A673 (cell line): ENCODE measurements at regions not wholly inside any gene's neighbourhood (a gene's known extent, or its start where the extent isn't known, plus 50 kb on each side); places are given as distances from the start of the nearest gene placed in this dataset.

Experiments
- BruUV-seq: library from RNA; stranded (reverse); fragments of 400-500 nt; replicated peaks from 2 replicates; lab custom pipeline; 2021; lab: Mats Ljungman, UMichigan
- CTCF ChIA-PET: fragments of 300-600 bp; sonication (Branson Sonifier 250); formaldehyde crosslinking; loops from one replicate; lab custom pipeline; 2022; ENCODE audit warnings: antibody characterized with exemption; lab: Charles Lee
- POLR2A ChIA-PET: fragments of 300-600 bp; sonication (Branson Sonifier 250); formaldehyde crosslinking; loops from one replicate; lab custom pipeline; 2022; ENCODE audit warnings: antibody characterized with exemption; ENCODE audit not compliant: low non-redundant PET; lab: Charles Lee
- DNase-seq: peaks from one replicate; pipeline ENCODE4 v3.0.0-alpha.2; 2015; ENCODE audit warnings: low spot score
- H3K27ac ChIP-seq: fragments of 200-600 bp; sonication (generic); 2 replicates; pipeline ENCODE4 v1.5.1; 2016; ENCODE audit warnings: mixed run types, low read depth, mild to moderate bottlenecking, mixed read lengths, antibody characterized with exemption, low read length; ENCODE audit not compliant: poor library complexity, severe bottlenecking
- H3K27me3 ChIP-seq: fragments of 200-600 bp; sonication (generic); replicated peaks from 2 replicates; pipeline ENCODE4 v1.6.1; 2017; ENCODE audit warnings: mixed run types, low read depth, mild to moderate bottlenecking, mixed read lengths, antibody characterized with exemption, low read length; ENCODE audit not compliant: insufficient read depth, poor library complexity
- H3K36me3 ChIP-seq: fragments of 200-600 bp; sonication (generic); 2 replicates; pipeline ENCODE4 v1.6.1; 2016; ENCODE audit warnings: mixed run types, mild to moderate bottlenecking, mixed read lengths, antibody characterized with exemption, low read length; ENCODE audit not compliant: insufficient read depth, poor library complexity, severe bottlenecking
- H3K4me1 ChIP-seq: fragments of 200-600 bp; sonication (generic); 2 replicates; pipeline ENCODE4 v1.6.1; 2017; ENCODE audit warnings: mixed run types, mild to moderate bottlenecking, mixed read lengths, antibody characterized with exemption, low read length; ENCODE audit not compliant: insufficient read depth, poor library complexity, severe bottlenecking
- H3K4me3 ChIP-seq: fragments of 200-600 bp; sonication (generic); 2 replicates; pipeline ENCODE4 v1.5.1; 2016; ENCODE audit warnings: low read depth, mixed run types, mild to moderate bottlenecking, mixed read lengths, low read length; ENCODE audit not compliant: poor library complexity, severe bottlenecking
- H3K9me3 ChIP-seq: fragments of 200-600 bp; sonication (generic); 2 replicates; pipeline ENCODE4 v1.6.1; 2016; ENCODE audit warnings: mixed run types, low read depth, mild to moderate bottlenecking, mixed read lengths, antibody characterized with exemption, low read length; ENCODE audit not compliant: poor library complexity, severe bottlenecking
- EZH2 ChIP-seq: fragments of 200-600 bp; sonication (generic); IDR thresholded peaks from 2 replicates; pipeline ENCODE4 v1.6.1; 2017; ENCODE audit warnings: borderline replicate concordance, low read depth, mild to moderate bottlenecking, mixed read lengths, antibody characterized with exemption, low read length; ENCODE audit not compliant: poor library complexity, severe bottlenecking
- intact Hi-C: fragments of 100-400 bp; cut with micrococcal nuclease; formaldehyde crosslinking; loops from one replicate; pipeline ENCODE4 v1.10.0; 2022; ENCODE audit not compliant: unreplicated experiment
- TF ChIP-seq, protein P1 (sequence below): fragments of 300-800, 200-600 bp; sonication (generic); conservative IDR thresholded peaks from 2 replicates; pipeline ENCODE4 v1.5.1; 2017; ENCODE audit warnings: low read depth, mild to moderate bottlenecking, antibody characterized with exemption, low read length, moderate library complexity, mixed read lengths

DNA sequence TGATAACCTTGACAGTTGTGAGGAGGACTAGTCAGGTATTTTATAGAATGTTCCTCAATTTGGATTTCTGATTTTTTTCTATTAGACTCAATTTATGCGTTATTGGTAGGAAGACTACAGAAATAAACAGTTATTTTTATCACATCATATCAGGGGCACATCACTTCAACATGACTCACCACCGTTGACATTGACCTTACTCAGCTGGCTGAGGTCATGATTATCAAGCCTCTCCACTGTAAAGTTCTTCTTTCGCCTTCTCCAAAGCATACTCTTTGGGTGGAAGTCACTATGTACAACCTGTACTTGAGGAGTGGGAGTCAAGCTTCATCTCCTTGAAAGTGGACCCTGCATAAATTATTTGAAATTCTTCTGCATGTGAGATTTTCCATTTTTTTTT, 194.3 kb upstream of the IGFBP3 start:
- Histone ChIP-seq H3K4me1 (no peaks in the 10 kb centered on the region), H3K27me3 (peaks cover 8% of the 10 kb centered on the region), H3K9me3 (no peaks in the 10 kb centered on the region), H3K27ac (no peak overlapping the region), H3K4me3 (no peak overlapping the region), H3K36me3 (no peaks in the 10 kb centered on the region)
- BruUV-seq: no TSS peak
- TF ChIP-seq, protein P1, sequence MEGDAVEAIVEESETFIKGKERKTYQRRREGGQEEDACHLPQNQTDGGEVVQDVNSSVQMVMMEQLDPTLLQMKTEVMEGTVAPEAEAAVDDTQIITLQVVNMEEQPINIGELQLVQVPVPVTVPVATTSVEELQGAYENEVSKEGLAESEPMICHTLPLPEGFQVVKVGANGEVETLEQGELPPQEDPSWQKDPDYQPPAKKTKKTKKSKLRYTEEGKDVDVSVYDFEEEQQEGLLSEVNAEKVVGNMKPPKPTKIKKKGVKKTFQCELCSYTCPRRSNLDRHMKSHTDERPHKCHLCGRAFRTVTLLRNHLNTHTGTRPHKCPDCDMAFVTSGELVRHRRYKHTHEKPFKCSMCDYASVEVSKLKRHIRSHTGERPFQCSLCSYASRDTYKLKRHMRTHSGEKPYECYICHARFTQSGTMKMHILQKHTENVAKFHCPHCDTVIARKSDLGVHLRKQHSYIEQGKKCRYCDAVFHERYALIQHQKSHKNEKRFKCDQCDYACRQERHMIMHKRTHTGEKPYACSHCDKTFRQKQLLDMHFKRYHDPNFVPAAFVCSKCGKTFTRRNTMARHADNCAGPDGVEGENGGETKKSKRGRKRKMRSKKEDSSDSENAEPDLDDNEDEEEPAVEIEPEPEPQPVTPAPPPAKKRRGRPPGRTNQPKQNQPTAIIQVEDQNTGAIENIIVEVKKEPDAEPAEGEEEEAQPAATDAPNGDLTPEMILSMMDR: no peak
- no peak for TF ChIP-seq EZH2
- DNase-seq: no peak
- ChIA-PET CTCF (no interaction called here), POLR2A (no interaction called here)
- intact Hi-C loops: no loop called here

DNA sequence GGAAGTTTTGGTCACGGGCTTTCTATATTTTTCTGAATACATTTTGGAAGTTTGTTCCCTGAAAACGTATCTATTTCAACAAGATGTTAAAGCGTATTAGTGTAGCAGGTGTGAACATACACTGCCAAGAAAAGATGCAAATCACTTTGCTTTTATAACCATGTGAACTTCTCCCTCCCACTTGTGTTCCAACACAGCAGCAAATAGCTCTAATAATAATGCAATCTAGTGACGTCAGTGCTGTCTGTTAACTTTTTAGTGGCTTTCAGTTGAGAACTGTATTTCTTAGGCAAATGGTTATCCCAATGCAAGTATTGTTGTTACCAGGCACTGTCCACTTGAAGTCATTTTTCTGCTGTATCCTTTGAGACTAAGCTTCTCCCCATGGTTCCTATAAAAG, 188.4 kb upstream of the IGFBP3 start:
- ChIA-PET CTCF (no interaction called here), POLR2A (no interaction called here)
- no peak overlapping the region for H3K27ac ChIP-seq

DNA sequence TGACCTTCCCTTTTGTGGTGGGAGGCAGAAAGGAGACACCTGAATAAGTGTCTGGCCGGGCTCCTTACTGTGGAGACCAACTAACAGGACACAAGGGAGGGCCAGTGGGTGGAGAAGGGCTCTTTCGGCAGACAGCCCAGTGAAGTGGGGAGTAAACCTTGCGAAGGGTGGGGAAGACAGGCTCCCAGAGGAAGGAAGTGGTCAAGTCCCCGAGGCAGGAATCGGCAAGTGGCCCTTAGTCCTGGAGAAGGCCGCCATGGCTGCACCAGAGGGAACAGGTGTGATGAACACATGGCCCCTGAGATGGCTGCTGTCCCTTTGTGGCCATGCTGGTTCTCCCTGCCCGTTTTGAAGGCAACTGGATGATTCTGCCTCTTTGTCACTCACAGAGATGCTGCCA, 187.2 kb upstream of the IGFBP3 start:
- H3K4me1 ChIP-seq: no peaks in the 10 kb centered on the region
- intact Hi-C loops: no loop called here
- H3K4me3 ChIP-seq: no peak overlapping the region
- ChIA-PET CTCF (no interaction called here), POLR2A (no interaction called here)
- DNase-seq: no peak
- H3K27ac ChIP-seq: no peak overlapping the region
- TF ChIP-seq EZH2: no peak
- TF ChIP-seq, protein P1: no peak
- H3K9me3 ChIP-seq: no peaks in the 10 kb centered on the region
- no TSS peak for BruUV-seq
- no peaks in the 10 kb centered on the region for H3K36me3 ChIP-seq
- H3K27me3 ChIP-seq: peaks cover 8% of the 10 kb centered on the region

More for the DNA sequence above, 188.4 kb upstream of the IGFBP3 start:
- Histone ChIP-seq H3K27me3 (peaks cover 8% of the 10 kb centered on the region), H3K4me1 (no peaks in the 10 kb centered on the region), H3K4me3 (no peak overlapping the region), H3K9me3 (no peaks in the 10 kb centered on the region), H3K36me3 (no peaks in the 10 kb centered on the region)
- no TSS peak for BruUV-seq
- TF ChIP-seq, protein P1: no peak
- no peak for TF ChIP-seq EZH2
- intact Hi-C loops: no loop called here
- DNase-seq: no peak
